GM23338 (cell line): ENCODE measurements at regions not wholly inside any gene's neighbourhood (a gene's known extent, or its start where the extent isn't known, plus 50 kb on each side); places are given as distances from the start of the nearest gene placed in this dataset.

ENCODE experiments used
- EZH2 ChIP-seq: fragments of 200-600 bp; sonication (generic); IDR thresholded peaks from one replicate; pipeline ENCODE4 v1.8.0; 2017; ENCODE audit warnings: antibody characterized with exemption, mild to moderate bottlenecking, low read depth; ENCODE audit not compliant: unreplicated experiment
- EZH2phosphoT487 ChIP-seq: fragments of 200-600 bp; sonication (generic); IDR thresholded peaks from one replicate; pipeline ENCODE4 v1.8.1; 2018; ENCODE audit warnings: antibody characterized with exemption; ENCODE audit not compliant: unreplicated experiment
- JUNB ChIP-seq: IDR thresholded peaks from one replicate; pipeline ENCODE4 v1.6.1; 2016; ENCODE audit warnings: antibody characterized with exemption; ENCODE audit not compliant: unreplicated experiment
- POLR2AphosphoS5 ChIP-seq: IDR thresholded peaks from 2 replicates; pipeline ENCODE4 v1.6.1; 2016; ENCODE audit warnings: antibody characterized with exemption, low read depth
- STAT1 ChIP-seq: IDR thresholded peaks from one replicate; pipeline ENCODE4 v1.6.1; 2016; ENCODE audit warnings: antibody characterized with exemption; ENCODE audit not compliant: unreplicated experiment
- TF ChIP-seq, protein P1 (sequence below), 2 experiments: fragments of 200-600 bp in 1 of 2; sonication (generic) in 1 of 2; conservative IDR thresholded peaks; 2 replicates each; pipeline versions ENCODE4 v1.5.1 to v1.6.1; 2016 to 2017; ENCODE audit warnings: antibody characterized with exemption in 2 of 2, low read depth in 2 of 2, mild to moderate bottlenecking in 2 of 2, moderate library complexity in 1 of 2
- TF ChIP-seq, protein P2 (sequence below): IDR thresholded peaks from one replicate; pipeline ENCODE4 v1.6.1; 2018; ENCODE audit warnings: antibody characterized with exemption; ENCODE audit not compliant: unreplicated experiment

DNA sequence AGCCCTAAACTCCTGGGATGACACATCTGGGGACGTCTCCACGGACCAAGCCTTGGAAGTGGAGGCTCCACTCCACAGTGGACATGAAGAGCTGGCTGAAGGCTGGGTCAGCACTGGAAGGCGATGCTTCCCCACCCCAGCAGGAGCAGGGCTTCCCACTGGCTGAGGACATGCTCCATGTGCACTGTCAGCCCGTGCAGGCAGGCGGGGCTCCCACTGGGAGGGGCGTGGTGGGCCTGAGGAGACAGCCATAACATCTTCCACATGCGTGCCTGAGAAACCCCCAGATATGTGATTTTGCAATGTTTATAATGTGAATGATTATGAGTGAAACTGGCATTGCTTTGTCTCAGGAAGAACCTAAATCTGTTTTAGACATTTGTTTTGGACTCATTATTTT is 231.3 kb downstream of the KLF13 start:
- TF ChIP-seq, protein P1, sequence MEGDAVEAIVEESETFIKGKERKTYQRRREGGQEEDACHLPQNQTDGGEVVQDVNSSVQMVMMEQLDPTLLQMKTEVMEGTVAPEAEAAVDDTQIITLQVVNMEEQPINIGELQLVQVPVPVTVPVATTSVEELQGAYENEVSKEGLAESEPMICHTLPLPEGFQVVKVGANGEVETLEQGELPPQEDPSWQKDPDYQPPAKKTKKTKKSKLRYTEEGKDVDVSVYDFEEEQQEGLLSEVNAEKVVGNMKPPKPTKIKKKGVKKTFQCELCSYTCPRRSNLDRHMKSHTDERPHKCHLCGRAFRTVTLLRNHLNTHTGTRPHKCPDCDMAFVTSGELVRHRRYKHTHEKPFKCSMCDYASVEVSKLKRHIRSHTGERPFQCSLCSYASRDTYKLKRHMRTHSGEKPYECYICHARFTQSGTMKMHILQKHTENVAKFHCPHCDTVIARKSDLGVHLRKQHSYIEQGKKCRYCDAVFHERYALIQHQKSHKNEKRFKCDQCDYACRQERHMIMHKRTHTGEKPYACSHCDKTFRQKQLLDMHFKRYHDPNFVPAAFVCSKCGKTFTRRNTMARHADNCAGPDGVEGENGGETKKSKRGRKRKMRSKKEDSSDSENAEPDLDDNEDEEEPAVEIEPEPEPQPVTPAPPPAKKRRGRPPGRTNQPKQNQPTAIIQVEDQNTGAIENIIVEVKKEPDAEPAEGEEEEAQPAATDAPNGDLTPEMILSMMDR (conservative IDR thresholded peaks at IDR 0.05; ENCODE audit: low read depth in 2 of 2), result no peak
- no peak for TF ChIP-seq EZH2
- TF ChIP-seq, protein P2, sequence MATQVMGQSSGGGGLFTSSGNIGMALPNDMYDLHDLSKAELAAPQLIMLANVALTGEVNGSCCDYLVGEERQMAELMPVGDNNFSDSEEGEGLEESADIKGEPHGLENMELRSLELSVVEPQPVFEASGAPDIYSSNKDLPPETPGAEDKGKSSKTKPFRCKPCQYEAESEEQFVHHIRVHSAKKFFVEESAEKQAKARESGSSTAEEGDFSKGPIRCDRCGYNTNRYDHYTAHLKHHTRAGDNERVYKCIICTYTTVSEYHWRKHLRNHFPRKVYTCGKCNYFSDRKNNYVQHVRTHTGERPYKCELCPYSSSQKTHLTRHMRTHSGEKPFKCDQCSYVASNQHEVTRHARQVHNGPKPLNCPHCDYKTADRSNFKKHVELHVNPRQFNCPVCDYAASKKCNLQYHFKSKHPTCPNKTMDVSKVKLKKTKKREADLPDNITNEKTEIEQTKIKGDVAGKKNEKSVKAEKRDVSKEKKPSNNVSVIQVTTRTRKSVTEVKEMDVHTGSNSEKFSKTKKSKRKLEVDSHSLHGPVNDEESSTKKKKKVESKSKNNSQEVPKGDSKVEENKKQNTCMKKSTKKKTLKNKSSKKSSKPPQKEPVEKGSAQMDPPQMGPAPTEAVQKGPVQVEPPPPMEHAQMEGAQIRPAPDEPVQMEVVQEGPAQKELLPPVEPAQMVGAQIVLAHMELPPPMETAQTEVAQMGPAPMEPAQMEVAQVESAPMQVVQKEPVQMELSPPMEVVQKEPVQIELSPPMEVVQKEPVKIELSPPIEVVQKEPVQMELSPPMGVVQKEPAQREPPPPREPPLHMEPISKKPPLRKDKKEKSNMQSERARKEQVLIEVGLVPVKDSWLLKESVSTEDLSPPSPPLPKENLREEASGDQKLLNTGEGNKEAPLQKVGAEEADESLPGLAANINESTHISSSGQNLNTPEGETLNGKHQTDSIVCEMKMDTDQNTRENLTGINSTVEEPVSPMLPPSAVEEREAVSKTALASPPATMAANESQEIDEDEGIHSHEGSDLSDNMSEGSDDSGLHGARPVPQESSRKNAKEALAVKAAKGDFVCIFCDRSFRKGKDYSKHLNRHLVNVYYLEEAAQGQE, result no peak
- TF ChIP-seq STAT1, result no peak
- no peak for TF ChIP-seq EZH2phosphoT487
- no peak for TF ChIP-seq JUNB
- no peak for TF ChIP-seq POLR2AphosphoS5
